Neural progenitor cell (in vitro differentiated cells): ENCODE measurements at regions not wholly inside any gene's neighbourhood (a gene's known extent, or its start where the extent isn't known, plus 50 kb on each side); places are given as distances from the start of the nearest gene placed in this dataset.

Experiments
- EZH2 ChIP-seq: fragments of 200-600 bp; sonication (generic); IDR thresholded peaks from 2 replicates; pipeline ENCODE4 v1.6.1; 2017; ENCODE audit warnings: antibody characterized with exemption, mild to moderate bottlenecking, moderate library complexity
- TF ChIP-seq, protein P1 (sequence below): fragments of 200-600 bp; sonication (generic); IDR thresholded peaks from 2 replicates; pipeline ENCODE4 v1.5.1; 2017; ENCODE audit warnings: antibody characterized with exemption, mild to moderate bottlenecking

DNA sequence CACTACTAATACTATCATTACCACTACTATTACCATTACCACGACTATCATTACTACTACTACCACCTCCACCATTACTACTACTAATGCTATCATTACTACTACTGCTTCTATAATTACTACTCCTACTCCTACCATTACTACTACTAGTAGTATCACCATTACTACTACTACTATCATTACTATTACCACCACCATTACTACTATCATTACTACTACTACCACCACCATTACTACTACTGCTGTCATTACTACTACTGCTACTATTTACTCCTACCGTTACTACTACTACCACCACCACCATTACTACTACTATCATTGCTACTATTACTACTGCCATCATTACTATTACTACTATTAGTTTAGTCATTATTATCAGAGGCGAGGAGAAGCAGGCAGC is 140.9 kb upstream of the KCNJ15 start:
- TF ChIP-seq, protein P1, sequence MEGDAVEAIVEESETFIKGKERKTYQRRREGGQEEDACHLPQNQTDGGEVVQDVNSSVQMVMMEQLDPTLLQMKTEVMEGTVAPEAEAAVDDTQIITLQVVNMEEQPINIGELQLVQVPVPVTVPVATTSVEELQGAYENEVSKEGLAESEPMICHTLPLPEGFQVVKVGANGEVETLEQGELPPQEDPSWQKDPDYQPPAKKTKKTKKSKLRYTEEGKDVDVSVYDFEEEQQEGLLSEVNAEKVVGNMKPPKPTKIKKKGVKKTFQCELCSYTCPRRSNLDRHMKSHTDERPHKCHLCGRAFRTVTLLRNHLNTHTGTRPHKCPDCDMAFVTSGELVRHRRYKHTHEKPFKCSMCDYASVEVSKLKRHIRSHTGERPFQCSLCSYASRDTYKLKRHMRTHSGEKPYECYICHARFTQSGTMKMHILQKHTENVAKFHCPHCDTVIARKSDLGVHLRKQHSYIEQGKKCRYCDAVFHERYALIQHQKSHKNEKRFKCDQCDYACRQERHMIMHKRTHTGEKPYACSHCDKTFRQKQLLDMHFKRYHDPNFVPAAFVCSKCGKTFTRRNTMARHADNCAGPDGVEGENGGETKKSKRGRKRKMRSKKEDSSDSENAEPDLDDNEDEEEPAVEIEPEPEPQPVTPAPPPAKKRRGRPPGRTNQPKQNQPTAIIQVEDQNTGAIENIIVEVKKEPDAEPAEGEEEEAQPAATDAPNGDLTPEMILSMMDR, result no peak
- TF ChIP-seq EZH2, result no peak
